ENCODE measurements at regions not wholly inside any gene's neighbourhood (a gene's known extent, or its start where the extent isn't known, plus 50 kb on each side); places are given as distances from the start of the nearest gene placed in this dataset.

GRCh38 chr2:180647221-180647620 lies 333.2 kb upstream of the UBE2E3 start:
- no peak for DNase-seq
- intact Hi-C loops (cut with DNase I; ENCODE audit: low total_unique reads), result no loop called here
- Histone ChIP-seq H3K9me3 (no peaks in the 10 kb centered on the region), H3K27ac (no peak overlapping the region), H3K27me3 (replicated peaks in 1 of 7) (no peaks in the 10 kb centered on the region), H3K36me3 (no peaks in the 10 kb centered on the region), H3K4me1 (no peaks in the 10 kb centered on the region), H3K4me3 (no peak overlapping the region)
- no peak for TF ChIP-seq CTCF (IDR thresholded peaks at IDR 0.05 in 8 of 11, conservative IDR thresholded peaks at IDR 0.05 in 3 of 11)
- TF ChIP-seq POLR2AphosphoS5 (IDR thresholded peaks at IDR 0.05), result no peak
- TF ChIP-seq POLR2A (IDR thresholded peaks at IDR 0.05), result no peak

GRCh38 chr2:180646756-180647155 lies 333.6 kb upstream of the UBE2E3 start:
- Histone ChIP-seq H3K36me3 (no peaks in the 10 kb centered on the region), H3K4me3 (no peak overlapping the region), H3K27me3 (replicated peaks in 1 of 7) (no peaks in the 10 kb centered on the region), H3K4me1 (no peaks in the 10 kb centered on the region), H3K9me3 (no peaks in the 10 kb centered on the region), H3K27ac (no peak overlapping the region)
- 55 to 75% (median 68%) methylated on average over 2 of the region's 2 CpGs for WGBS, 5 donors
- no peak for TF ChIP-seq POLR2A (IDR thresholded peaks at IDR 0.05)
- no peak for TF ChIP-seq CTCF (IDR thresholded peaks at IDR 0.05 in 8 of 11, conservative IDR thresholded peaks at IDR 0.05 in 3 of 11)
- TF ChIP-seq POLR2AphosphoS5 (IDR thresholded peaks at IDR 0.05), result no peak
- intact Hi-C loops (cut with DNase I; ENCODE audit: low total_unique reads), result no loop called here
- no peak for DNase-seq

GRCh38 chr2:180644709-180645108 lies 335.7 kb upstream of the UBE2E3 start:
- H3K27me3 ChIP-seq (replicated peaks in 1 of 7), result no peaks in the 10 kb centered on the region
- DNase-seq, result no peak
- H3K9me3 ChIP-seq, result no peaks in the 10 kb centered on the region
- H3K4me1 ChIP-seq, result no peaks in the 10 kb centered on the region
- 45 to 70% (median 58%) methylated on average over 2 of the region's 2 CpGs for WGBS, 5 donors
- no peak overlapping the region for H3K27ac ChIP-seq
- intact Hi-C loops (cut with DNase I; ENCODE audit: low total_unique reads), result no loop called here
- no peaks in the 10 kb centered on the region for H3K36me3 ChIP-seq
- TF ChIP-seq POLR2AphosphoS5 (IDR thresholded peaks at IDR 0.05) (no peak), POLR2A (IDR thresholded peaks at IDR 0.05) (no peak), CTCF (IDR thresholded peaks at IDR 0.05 in 8 of 11, conservative IDR thresholded peaks at IDR 0.05 in 3 of 11) (no peak)
- no peak overlapping the region for H3K4me3 ChIP-seq

- no peak overlapping the region for H3K27ac ChIP-seq
- no peak for DNase-seq
- H3K36me3 ChIP-seq, result no peaks in the 10 kb centered on the region
- H3K4me1 ChIP-seq, result no peaks in the 10 kb centered on the region
- H3K4me3 ChIP-seq, result no peak overlapping the region
- no peaks in the 10 kb centered on the region for H3K9me3 ChIP-seq
- WGBS, 5 donors, result 86 to 94% (median 90%) methylated on average over 2 of the region's 2 CpGs
- intact Hi-C loops (cut with DNase I; ENCODE audit: low total_unique reads), result no loop called here
- peaks cover 0 to under 1% (median 0%) of the 10 kb centered on the region in 7 donors for H3K27me3 ChIP-seq (replicated peaks in 1 of 7)
- no peak for TF ChIP-seq CTCF (IDR thresholded peaks at IDR 0.05 in 8 of 11, conservative IDR thresholded peaks at IDR 0.05 in 3 of 11)
- TF ChIP-seq POLR2A (IDR thresholded peaks at IDR 0.05), result no peak
- no peak for TF ChIP-seq POLR2AphosphoS5 (IDR thresholded peaks at IDR 0.05)
Measured at GRCh38 chr2:180630756-180631155, 349.6 kb upstream of the UBE2E3 start.

Measured in spleen (tissue), 11 donors.